B cell (primary cell): ENCODE measurements at regions not wholly inside any gene's neighbourhood (a gene's known extent, or its start where the extent isn't known, plus 50 kb on each side); places are given as distances from the start of the nearest gene placed in this dataset.

Experiments used
- ATAC-seq: fragments of 200-7000 bp; cut with Tn5 transposase; one replicate; pipeline ENCODE4 v1.10.0; 2021; ENCODE audit warnings: low read depth, mild to moderate bottlenecking, moderate number of reproducible peaks, moderate library complexity
- CTCF ChIA-PET: fragments of 350-600 bp; sonication (Branson Sonifier 250); formaldehyde crosslinking; loops from one replicate; lab custom pipeline; 2021; ENCODE audit warnings: antibody characterized with exemption, inconsistent platforms; lab: Charles Lee
- POLR2A ChIA-PET: fragments of 350-600 bp; sonication (Branson Sonifier 250); formaldehyde crosslinking; loops from one replicate; lab custom pipeline; 2021; ENCODE audit warnings: antibody characterized with exemption; lab: Charles Lee
- DNase-seq: peaks from one replicate; pipeline ENCODE4 v3.0.0; 2013
- H2AFZ ChIP-seq: 2 replicates; pipeline ENCODE4 v1.6.1; 2012; ENCODE audit warnings: mild to moderate bottlenecking, low read depth, low read length; ENCODE audit not compliant: insufficient read depth, poor library complexity, severe bottlenecking
- H3K27ac ChIP-seq, 2 donors: 1 replicate in 1 of 2; 2 replicates in 1 of 2; pipeline ENCODE4 v1.5.1; 2012 to 2013; ENCODE audit warnings: low read length in 2 of 2, mild to moderate bottlenecking in 2 of 2, moderate library complexity in 1 of 2
- H3K27me3 ChIP-seq, 4 experiments: fragments of 200-600 bp in 1 of 4; sonication (generic) in 1 of 4; replicated peaks in 1 of 4; 1 replicate in 2 of 4; 2 replicates in 2 of 4; pipeline versions ENCODE4 v1.6.1 to v1.7.0; 2013 to 2016; ENCODE audit warnings: low read length in 3 of 4, mild to moderate bottlenecking in 2 of 4, mixed read lengths in 1 of 4, moderate library complexity in 1 of 4; ENCODE audit not compliant: insufficient read depth in 4 of 4, control insufficient read depth in 3 of 4; ENCODE audit errors: control extremely low read depth in 1 of 4
- H3K36me3 ChIP-seq, 2 experiments: replicated peaks in 1 of 2; 1 replicate in 1 of 2; 2 replicates in 1 of 2; pipeline versions ENCODE4 v1.6.1 to v1.7.1; 2013; ENCODE audit warnings: low read length in 1 of 2; ENCODE audit not compliant: insufficient read depth in 2 of 2, control insufficient read depth in 1 of 2; ENCODE audit errors: control extremely low read depth in 1 of 2, extremely low read depth in 1 of 2
- H3K4me1 ChIP-seq, 2 donors: fragments of 200-600 bp in 1 of 2; sonication (generic) in 1 of 2; 1 replicate in 1 of 2; 2 replicates in 1 of 2; pipeline versions ENCODE4 v1.5.1 to v1.6.1; 2013 to 2017; ENCODE audit warnings: low read length in 2 of 2; ENCODE audit not compliant: control insufficient read depth in 2 of 2, insufficient read depth in 2 of 2
- H3K4me2 ChIP-seq: replicated peaks from 2 replicates; pipeline ENCODE3; 2012; ENCODE audit warnings: mild to moderate bottlenecking, low read depth, low read length; ENCODE audit not compliant: poor library complexity, severe bottlenecking
- H3K4me3 ChIP-seq, 5 experiments: fragments of 200-600 bp in 1 of 5; sonication (generic) in 1 of 5; 1 replicate in 3 of 5; 2 replicates in 2 of 5; pipeline versions ENCODE4 v1.5.1 to v1.7.0; 2011 to 2016; ENCODE audit warnings: low read length in 4 of 5, mild to moderate bottlenecking in 4 of 5, low read depth in 2 of 5, control low read depth in 1 of 5, moderate library complexity in 1 of 5; ENCODE audit not compliant: insufficient read depth in 1 of 5; ENCODE audit errors: control extremely low read depth in 1 of 5, extremely low read depth in 1 of 5
- H3K79me2 ChIP-seq: fragments of 200-600 bp; sonication (generic); one replicate; pipeline ENCODE4 v1.6.0; 2016; ENCODE audit warnings: low read length; ENCODE audit not compliant: control insufficient read depth, insufficient read depth
- H3K9ac ChIP-seq: fragments of 200-600 bp; sonication (generic); 2 replicates; pipeline ENCODE4 v1.6.1; 2017; ENCODE audit warnings: mild to moderate bottlenecking, low read length, moderate library complexity
- H3K9me3 ChIP-seq, 3 donors: one replicate each; pipeline versions ENCODE4 v1.6.1 to v1.7.1; 2013; ENCODE audit warnings: low read length in 2 of 3; ENCODE audit not compliant: control insufficient read depth in 2 of 3, insufficient read depth in 1 of 3; ENCODE audit errors: control extremely low read depth in 1 of 3
- H4K20me1 ChIP-seq: 2 replicates; pipeline ENCODE4 v1.6.0; 2012; ENCODE audit warnings: mild to moderate bottlenecking, low read length; ENCODE audit not compliant: insufficient read depth, control insufficient read depth, poor library complexity, severe bottlenecking
- H3K27ac Mint-ChIP-seq: one replicate; pipeline ENCODE4 v1.8.0; 2021; ENCODE audit warnings: mixed read lengths
- H3K27me3 Mint-ChIP-seq: one replicate; pipeline ENCODE4 v1.8.0; 2021; ENCODE audit warnings: mixed read lengths
- H3K4me1 Mint-ChIP-seq: one replicate; pipeline ENCODE4 v1.8.0; 2021; ENCODE audit warnings: mixed read lengths
- H3K4me3 Mint-ChIP-seq: one replicate; pipeline ENCODE4 v1.8.0; 2021; ENCODE audit warnings: mixed read lengths
- H3K9me3 Mint-ChIP-seq: one replicate; pipeline ENCODE4 v1.8.0; 2022; ENCODE audit warnings: mixed read lengths; ENCODE audit not compliant: insufficient read depth
- EZH2 ChIP-seq: IDR thresholded peaks from 2 replicates; pipeline ENCODE4 v1.6.1; 2012; ENCODE audit warnings: borderline replicate concordance, low read depth, mild to moderate bottlenecking, moderate library complexity, low read length; ENCODE audit not compliant: insufficient read depth, poor library complexity, severe bottlenecking
- WGBS: methylation state at CpG from one replicate; pipeline ENCODE4 v1.1.5; 2013; ENCODE audit warnings: missing lambda C conversion rate; ENCODE audit not compliant: insufficient coverage; 5-methylcytosine and 5-hydroxymethylcytosine counted together
- intact Hi-C: fragments of 100-400 bp; cut with micrococcal nuclease; formaldehyde crosslinking; loops from one replicate; pipeline ENCODE4 v1.10.0; 2022
- TF ChIP-seq, protein P1 (sequence below): fragments of 200-600 bp; IDR thresholded peaks from one replicate; pipeline ENCODE4 v1.8.0; 2022; ENCODE audit warnings: antibody characterized with exemption, mild to moderate bottlenecking

GRCh38 chr9:28583832-28584231 is 1010.6 kb upstream of the C9orf72 start:
- Mint-ChIP-seq H3K4me3 (no peak overlapping the region), H3K27me3 (no peaks in the 10 kb centered on the region), H3K9me3 (no peaks in the 10 kb centered on the region), H3K4me1 (no peaks in the 10 kb centered on the region), H3K27ac (no peak overlapping the region)
- TF ChIP-seq, protein P1, sequence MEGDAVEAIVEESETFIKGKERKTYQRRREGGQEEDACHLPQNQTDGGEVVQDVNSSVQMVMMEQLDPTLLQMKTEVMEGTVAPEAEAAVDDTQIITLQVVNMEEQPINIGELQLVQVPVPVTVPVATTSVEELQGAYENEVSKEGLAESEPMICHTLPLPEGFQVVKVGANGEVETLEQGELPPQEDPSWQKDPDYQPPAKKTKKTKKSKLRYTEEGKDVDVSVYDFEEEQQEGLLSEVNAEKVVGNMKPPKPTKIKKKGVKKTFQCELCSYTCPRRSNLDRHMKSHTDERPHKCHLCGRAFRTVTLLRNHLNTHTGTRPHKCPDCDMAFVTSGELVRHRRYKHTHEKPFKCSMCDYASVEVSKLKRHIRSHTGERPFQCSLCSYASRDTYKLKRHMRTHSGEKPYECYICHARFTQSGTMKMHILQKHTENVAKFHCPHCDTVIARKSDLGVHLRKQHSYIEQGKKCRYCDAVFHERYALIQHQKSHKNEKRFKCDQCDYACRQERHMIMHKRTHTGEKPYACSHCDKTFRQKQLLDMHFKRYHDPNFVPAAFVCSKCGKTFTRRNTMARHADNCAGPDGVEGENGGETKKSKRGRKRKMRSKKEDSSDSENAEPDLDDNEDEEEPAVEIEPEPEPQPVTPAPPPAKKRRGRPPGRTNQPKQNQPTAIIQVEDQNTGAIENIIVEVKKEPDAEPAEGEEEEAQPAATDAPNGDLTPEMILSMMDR, result no peak
- no peak for TF ChIP-seq EZH2
- ChIA-PET POLR2A (no interaction called here), CTCF (no interaction called here)
- WGBS, result no CpG with 5 or more reads among the region's 1 CpG
- Histone ChIP-seq H2AFZ (no peak overlapping the region), H3K27ac (no peak overlapping the region), H4K20me1 (no peaks in the 10 kb centered on the region), H3K27me3 (no peaks in the 10 kb centered on the region), H3K9ac (no peak overlapping the region), H3K36me3 (no peaks in the 10 kb centered on the region), H3K4me2 (no peak overlapping the region), H3K79me2 (no peaks in the 10 kb centered on the region), H3K9me3 (peaks cover 0 to 2% (median 0%) of the 10 kb centered on the region in 3 donors), H3K4me1 (no peaks in the 10 kb centered on the region), H3K4me3 (no peak overlapping the region)
- DNase-seq (no peak), ATAC-seq (no peak)
- intact Hi-C loops, result no loop called here

GRCh38 chr9:28584542-28584941 is 1011.3 kb upstream of the C9orf72 start:
- Histone ChIP-seq H3K27me3 (no peaks in the 10 kb centered on the region), H3K36me3 (no peaks in the 10 kb centered on the region), H3K9ac (no peak overlapping the region), H3K4me3 (no peak overlapping the region), H3K4me2 (no peak overlapping the region), H3K27ac (no peak overlapping the region), H4K20me1 (no peaks in the 10 kb centered on the region), H2AFZ (no peak overlapping the region), H3K79me2 (no peaks in the 10 kb centered on the region), H3K9me3 (peaks cover 0 to 2% (median 0%) of the 10 kb centered on the region in 3 donors), H3K4me1 (no peaks in the 10 kb centered on the region)
- WGBS, result no CpG with 5 or more reads among the region's 2 CpGs
- H3K9me3 Mint-ChIP-seq, result no peaks in the 10 kb centered on the region
- ATAC-seq (no peak), DNase-seq (no peak)
- H3K4me3 Mint-ChIP-seq, result no peak overlapping the region
- CTCF ChIA-PET, result no interaction called here
- POLR2A ChIA-PET, result no interaction called here
- no peaks in the 10 kb centered on the region for H3K4me1 Mint-ChIP-seq
- TF ChIP-seq, protein P1, result no peak
- TF ChIP-seq EZH2, result no peak
- intact Hi-C loops, result no loop called here
- H3K27me3 Mint-ChIP-seq, result no peaks in the 10 kb centered on the region
- no peak overlapping the region for H3K27ac Mint-ChIP-seq
